Lower leg skin (tissue), 3 donors: ENCODE measurements at regions not wholly inside any gene's neighbourhood (a gene's known extent, or its start where the extent isn't known, plus 50 kb on each side); places are given as distances from the start of the nearest gene placed in this dataset.

ENCODE experiments used
- CTCF ChIP-seq, 3 donors: fragments of 450-650 bp; IDR thresholded peaks; one replicate each; pipeline ENCODE4 v1.5.1; 2016; ENCODE audit warnings: antibody characterized with exemption in 3 of 3, mild to moderate bottlenecking in 3 of 3, moderate library complexity in 2 of 3
- POLR2A ChIP-seq, 2 donors: fragments of 450-650 bp; IDR thresholded peaks; one replicate each; pipeline ENCODE4 v1.6.1; 2016 to 2017; ENCODE audit warnings: antibody characterized with exemption in 2 of 2, mild to moderate bottlenecking in 1 of 2, moderate library complexity in 1 of 2

GRCh38 chr13:48892053-48892687, 83.5 kb upstream of the FNDC3A start:
- TF ChIP-seq POLR2A (IDR thresholded peaks at IDR 0.05), result no peak
- no peak for TF ChIP-seq CTCF (IDR thresholded peaks at IDR 0.05)
